ENCODE measurements at regions not wholly inside any gene's neighbourhood (a gene's known extent, or its start where the extent isn't known, plus 50 kb on each side); places are given as distances from the start of the nearest gene placed in this dataset.

- no peak for TF ChIP-seq ZBTB7A (IDR thresholded peaks at IDR 0.05; ENCODE audit: low read depth)
- TF ChIP-seq MAX (IDR thresholded peaks at IDR 0.05), result no peak
- TF ChIP-seq CEBPB (IDR thresholded peaks at IDR 0.05), result no peak
- no peak for TF ChIP-seq TAF1 (IDR thresholded peaks at IDR 0.05; ENCODE audit: low read depth)
- no peak for TF ChIP-seq YY1 (IDR thresholded peaks at IDR 0.05; ENCODE audit: low read depth)
- TF ChIP-seq NFIC (IDR thresholded peaks at IDR 0.05), result no peak
- no peak for TF ChIP-seq CREB1 (IDR thresholded peaks at IDR 0.05; ENCODE audit: low read depth)
- no peak for TF ChIP-seq TEAD4 (IDR thresholded peaks at IDR 0.05)
- TF ChIP-seq, protein P1, sequence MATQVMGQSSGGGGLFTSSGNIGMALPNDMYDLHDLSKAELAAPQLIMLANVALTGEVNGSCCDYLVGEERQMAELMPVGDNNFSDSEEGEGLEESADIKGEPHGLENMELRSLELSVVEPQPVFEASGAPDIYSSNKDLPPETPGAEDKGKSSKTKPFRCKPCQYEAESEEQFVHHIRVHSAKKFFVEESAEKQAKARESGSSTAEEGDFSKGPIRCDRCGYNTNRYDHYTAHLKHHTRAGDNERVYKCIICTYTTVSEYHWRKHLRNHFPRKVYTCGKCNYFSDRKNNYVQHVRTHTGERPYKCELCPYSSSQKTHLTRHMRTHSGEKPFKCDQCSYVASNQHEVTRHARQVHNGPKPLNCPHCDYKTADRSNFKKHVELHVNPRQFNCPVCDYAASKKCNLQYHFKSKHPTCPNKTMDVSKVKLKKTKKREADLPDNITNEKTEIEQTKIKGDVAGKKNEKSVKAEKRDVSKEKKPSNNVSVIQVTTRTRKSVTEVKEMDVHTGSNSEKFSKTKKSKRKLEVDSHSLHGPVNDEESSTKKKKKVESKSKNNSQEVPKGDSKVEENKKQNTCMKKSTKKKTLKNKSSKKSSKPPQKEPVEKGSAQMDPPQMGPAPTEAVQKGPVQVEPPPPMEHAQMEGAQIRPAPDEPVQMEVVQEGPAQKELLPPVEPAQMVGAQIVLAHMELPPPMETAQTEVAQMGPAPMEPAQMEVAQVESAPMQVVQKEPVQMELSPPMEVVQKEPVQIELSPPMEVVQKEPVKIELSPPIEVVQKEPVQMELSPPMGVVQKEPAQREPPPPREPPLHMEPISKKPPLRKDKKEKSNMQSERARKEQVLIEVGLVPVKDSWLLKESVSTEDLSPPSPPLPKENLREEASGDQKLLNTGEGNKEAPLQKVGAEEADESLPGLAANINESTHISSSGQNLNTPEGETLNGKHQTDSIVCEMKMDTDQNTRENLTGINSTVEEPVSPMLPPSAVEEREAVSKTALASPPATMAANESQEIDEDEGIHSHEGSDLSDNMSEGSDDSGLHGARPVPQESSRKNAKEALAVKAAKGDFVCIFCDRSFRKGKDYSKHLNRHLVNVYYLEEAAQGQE (IDR thresholded peaks at IDR 0.05; ENCODE audit: low read depth), result no peak
- no peak for TF ChIP-seq EP300 (IDR thresholded peaks at IDR 0.05; ENCODE audit: borderline replicate concordance)
- TF ChIP-seq, protein P2, sequence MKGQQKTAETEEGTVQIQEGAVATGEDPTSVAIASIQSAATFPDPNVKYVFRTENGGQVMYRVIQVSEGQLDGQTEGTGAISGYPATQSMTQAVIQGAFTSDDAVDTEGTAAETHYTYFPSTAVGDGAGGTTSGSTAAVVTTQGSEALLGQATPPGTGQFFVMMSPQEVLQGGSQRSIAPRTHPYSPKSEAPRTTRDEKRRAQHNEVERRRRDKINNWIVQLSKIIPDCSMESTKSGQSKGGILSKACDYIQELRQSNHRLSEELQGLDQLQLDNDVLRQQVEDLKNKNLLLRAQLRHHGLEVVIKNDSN (IDR thresholded peaks at IDR 0.05), result no peak
Observed at GRCh38 chr1:213659580-213660547, 327.9 kb upstream of the PROX1 start.

Data from Ishikawa (cell line).